Globus pallidus (tissue), 1 donor: ENCODE measurements at regions not wholly inside any gene's neighbourhood (a gene's known extent, or its start where the extent isn't known, plus 50 kb on each side); places are given as distances from the start of the nearest gene placed in this dataset.
"Not testable (repeated sequence)": the region's sequence is repeated elsewhere in the genome, so short reads cannot be mapped to it uniquely, and the experiment has no call there.

Experiments used
- DNase-seq: peaks from one replicate; pipeline ENCODE4 v3.0.0-alpha.2; 2015; ENCODE audit warnings: low spot score

DNA sequence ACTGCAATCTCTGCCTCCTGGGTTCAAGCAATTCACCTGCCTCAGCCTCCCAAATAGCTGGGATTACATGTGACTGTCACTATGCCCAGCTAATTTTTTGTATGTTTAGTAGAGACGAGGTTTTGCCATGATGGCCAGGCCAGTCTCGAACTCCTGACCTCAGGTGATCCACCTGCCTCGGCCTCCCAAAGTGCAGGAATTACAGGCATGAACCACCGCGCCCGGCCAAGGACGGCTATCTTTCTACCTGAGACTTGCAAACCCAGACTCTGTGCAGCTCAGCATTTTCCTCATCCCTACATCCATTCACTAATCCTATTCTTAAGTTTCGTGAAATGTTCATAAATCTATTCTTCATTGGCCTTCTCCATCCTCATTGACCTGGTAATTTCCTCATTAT lies 330.0 kb downstream of the ANTXR2 start:
- DNase-seq, result no peak

- no peak for DNase-seq
Observed at GRCh38 chr4:79739912-79740311, 331.9 kb upstream of the GK2 start.

DNA sequence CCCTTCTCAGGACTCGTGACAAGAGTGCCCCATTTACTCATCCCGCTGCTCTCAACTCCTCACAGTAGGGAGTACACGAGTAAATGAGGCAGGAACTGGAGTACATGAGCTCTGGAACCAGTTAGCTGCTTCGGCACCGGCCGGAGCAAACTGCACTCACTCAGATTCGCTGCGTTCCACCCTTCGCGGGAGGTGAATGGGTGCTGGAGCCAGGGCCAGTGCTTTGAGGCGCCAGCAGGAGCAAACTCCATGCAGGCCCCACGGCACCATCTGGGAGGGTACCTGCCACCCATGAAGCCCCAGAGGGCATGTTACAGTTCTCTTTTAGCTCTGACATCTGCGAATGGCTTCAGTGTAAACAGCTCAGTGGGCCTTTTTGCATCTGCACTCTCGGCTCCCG lies 315.5 kb upstream of the GK2 start:
- DNase-seq, result no peak

- no peak for DNase-seq
Observed at GRCh38 chr4:79700356-79700755, 292.3 kb upstream of the GK2 start.

- no peak for DNase-seq
Observed at GRCh38 chr4:79697444-79697843, 289.4 kb upstream of the GK2 start.

DNA sequence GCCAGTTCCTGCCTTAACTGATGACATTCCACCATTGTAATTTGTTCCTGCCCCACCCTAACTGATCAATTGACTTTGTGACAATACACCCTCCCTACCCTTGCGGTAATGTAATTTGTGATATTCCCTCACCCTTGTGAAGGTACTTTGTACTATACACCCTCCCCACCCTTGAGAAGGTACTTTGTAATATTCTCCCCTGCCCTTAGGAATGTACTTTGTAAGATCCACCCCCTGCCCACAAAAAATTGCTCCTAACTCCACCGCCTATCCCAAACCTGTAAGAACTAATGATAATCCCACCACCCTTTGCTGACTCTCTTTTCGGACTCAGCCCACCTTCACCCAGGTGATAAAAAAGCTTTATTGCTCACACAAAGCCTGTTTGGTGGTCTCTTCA lies 288.5 kb upstream of the GK2 start:
- not testable (repeated sequence) for DNase-seq

DNA sequence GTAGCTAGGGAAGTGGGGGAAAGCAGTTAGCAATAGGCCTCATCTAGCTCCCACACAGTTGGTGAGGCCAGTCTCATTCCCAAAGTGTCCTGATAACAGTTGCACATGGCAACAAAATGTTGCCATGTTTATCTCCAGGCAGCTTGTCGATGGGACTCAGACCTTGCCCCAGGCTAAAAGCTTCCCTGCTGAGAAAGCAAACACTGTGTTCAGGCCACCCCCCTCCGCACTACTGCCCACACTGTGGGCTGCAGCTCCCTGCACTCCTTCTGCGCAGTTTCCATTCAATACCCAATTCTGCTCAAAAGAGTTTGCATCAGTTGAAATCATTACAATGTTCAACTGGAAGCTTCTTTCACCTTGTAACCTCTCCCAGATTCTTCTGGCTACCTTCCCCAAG lies 287.8 kb upstream of the GK2 start:
- DNase-seq, result no peak

GRCh38 chr4:79689740-79690139 lies 281.7 kb upstream of the GK2 start:
- DNase-seq, result no peak

GRCh38 chr4:79688691-79689090 lies 280.7 kb upstream of the GK2 start:
- DNase-seq, result no peak

GRCh38 chr4:79687006-79687405 lies 279.0 kb upstream of the GK2 start:
- peak; percentile 5 for DNase-seq

GRCh38 chr4:79685542-79685941 lies 277.5 kb upstream of the GK2 start:
- DNase-seq, result no peak

DNA sequence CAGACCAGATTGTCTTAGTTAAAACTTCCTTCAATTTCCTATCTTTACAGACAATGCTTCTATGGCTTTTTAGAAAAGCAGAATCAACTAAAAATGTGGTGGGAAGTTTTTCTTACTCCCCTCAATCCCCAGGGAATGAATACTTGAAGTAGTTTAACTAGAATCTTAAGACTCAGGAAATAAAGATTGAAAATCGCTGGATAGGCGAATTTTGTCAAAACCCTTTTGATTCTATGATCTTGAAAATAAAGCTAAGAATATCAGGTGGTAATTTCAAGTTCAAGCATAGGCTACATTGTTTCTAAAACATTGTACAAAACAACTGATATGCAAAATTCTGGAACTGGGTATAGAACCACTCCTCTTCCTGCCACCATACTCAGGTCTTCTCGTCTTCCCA lies 276.5 kb upstream of the GK2 start:
- DNase-seq, result no peak

DNA sequence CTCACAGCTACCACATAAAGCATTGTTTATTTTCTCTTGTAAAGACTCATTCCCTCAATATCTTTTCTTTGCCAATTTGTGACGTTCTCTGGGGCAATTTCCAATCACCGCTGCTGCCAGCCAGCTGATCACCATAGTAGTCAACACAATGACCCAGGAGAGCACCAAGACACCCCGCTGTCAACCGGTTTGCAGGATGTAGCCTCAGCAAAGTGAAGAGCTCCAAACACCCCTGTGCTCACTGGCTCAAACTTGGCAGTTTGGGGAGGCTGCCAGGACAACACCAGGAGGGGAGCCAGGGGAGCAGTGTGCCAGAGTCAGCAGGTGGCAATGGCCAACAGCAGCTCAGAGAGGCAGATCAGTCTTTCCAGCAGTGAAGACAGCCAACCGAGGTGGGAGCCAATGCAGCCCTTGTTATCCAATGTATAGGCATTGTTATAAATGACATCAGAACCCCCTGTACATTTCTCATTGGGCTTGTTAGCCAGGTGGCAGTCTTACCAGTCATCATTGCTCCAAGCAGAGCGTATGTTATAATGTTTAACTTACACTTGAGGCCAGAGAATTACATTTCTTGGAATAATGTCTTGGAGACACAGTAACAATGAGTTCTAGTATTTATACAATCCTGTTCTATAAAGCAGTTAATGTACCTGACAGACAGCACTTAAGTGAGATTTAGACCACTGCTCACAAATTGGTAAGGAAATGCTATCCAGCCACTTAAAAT lies 274.9 kb upstream of the GK2 start:
- peak; percentile 39 for DNase-seq

DNA sequence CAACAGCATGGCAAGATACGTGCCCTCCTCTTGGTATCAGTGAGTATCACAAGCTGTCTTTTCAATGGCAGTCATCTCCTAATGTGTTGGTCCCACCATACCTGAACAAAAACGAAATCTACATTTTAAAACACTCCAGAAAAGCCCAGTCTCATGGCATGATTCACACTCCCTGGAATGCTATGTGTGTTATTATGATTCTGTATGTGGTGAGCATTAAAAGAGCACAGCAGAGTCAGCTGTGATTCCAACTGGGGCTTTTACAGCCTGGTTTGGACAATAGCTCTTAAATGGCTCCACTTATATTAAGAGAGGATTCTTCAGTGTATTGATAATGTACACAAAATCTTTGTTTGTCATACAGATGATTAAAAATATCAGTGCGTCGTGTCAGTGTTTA lies 274.1 kb upstream of the GK2 start:
- DNase-seq, result no peak

DNA sequence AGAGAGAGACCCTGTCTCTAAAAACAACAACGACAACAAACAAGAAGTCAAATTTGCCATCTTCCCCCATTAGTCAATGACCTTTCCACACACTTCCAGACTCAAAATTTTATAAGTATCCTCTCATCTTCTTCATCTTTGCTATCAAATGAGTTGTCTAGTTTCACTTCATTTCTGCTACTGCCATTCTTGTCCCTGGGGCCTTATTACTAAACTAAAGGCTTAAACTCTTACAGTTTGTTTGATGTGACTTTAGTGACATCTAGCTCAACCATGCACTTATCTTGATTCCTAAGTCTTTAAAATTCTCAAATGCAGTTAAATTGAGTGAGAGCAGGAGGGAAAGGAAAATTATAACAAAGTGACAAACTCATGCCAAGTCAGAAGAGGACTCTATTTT lies 271.8 kb upstream of the GK2 start:
- DNase-seq, result no peak

DNA sequence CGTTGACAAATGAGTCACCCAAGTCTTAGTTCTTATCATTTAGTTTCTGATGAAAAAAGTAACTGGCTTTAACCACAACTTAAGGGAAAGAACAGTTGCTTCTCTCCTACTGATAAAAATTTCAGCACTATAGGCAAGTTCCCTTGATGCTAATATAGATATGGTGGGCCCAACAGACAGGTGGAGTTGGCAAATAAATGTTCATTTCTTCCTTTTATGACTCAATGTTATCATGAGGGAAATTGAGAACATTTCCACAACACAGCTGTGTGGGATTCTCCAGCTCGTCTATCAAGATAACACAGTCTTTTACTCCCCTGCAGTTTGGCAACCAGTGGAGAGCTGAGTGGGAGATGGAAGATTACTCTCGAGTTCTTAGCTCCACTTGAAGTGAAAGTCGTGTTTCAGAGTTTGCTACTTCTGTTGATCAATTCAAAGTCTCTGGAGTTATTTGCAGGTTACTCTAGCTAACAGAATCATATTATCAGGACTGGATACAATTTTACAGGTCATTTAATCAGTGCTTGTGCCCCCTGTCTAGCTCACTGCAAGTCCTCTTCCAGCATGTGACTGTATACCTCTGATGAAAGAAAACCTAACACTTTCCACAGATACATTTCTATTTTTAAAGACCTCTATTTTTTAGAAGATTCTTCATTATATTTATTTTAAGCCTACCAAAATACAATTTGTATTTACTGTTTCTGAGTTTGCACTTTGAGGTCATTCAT lies 270.6 kb upstream of the GK2 start:
- DNase-seq, result no peak

- DNase-seq, result no peak
Observed at GRCh38 chr4:79676705-79677104, 268.7 kb upstream of the GK2 start.

DNA sequence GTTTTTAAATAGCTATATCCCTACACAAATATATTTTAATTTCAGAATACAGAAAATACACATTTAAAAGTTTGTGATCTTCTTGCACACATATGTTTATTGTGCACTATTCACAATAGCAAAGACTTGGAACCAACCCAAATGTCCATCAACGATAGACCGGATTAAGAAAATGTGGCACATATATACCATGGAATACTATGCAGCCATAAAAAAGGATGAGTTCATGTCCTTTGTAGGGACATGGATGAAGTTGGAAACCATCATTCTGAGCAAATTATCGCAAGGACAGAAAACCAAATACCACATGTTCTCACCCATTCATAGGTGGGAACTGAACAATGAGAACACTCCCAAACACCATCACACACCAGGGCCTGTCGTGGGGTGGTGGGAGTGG lies 266.9 kb upstream of the GK2 start:
- DNase-seq, result not testable (repeated sequence)

DNA sequence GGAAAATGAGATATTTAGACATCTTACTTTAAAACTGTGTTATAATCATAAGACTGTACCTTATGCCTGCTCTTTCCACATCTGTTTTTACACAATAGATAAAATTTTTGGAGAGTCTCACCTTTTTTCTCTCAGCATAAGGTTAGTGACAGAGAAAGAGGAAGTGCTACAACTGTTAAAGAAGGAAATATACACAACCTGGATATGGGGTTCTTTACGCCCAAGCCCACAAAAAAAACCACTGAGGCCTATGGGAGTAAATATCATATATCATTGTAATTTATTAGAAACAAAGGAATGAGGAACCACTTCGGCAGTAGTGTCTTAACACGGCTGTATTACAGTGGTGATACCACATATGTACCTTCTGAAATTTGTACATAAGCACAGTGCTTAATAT lies 265.9 kb upstream of the GK2 start:
- DNase-seq, result no peak

- no peak for DNase-seq
Observed at GRCh38 chr4:79673377-79673776, 265.3 kb upstream of the GK2 start.

DNA sequence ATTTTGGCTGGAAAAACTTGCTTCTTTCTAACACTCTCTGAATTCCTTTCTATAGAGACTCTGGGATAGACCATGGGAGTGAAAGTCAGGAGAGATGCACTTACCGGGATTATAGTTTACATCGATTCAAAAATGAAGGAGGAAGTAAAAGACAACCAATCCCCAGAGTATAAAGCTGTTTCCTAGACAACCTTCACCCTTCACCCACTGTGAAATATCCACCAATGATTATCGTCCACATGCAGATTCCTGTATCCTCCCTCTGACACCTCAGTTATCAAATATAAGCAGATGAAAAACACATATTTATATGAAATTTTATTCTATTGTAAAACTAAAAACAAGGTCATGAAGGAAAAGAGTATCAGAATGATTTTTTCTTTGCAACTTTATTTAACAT lies 258.8 kb upstream of the GK2 start:
- no peak for DNase-seq

DNA sequence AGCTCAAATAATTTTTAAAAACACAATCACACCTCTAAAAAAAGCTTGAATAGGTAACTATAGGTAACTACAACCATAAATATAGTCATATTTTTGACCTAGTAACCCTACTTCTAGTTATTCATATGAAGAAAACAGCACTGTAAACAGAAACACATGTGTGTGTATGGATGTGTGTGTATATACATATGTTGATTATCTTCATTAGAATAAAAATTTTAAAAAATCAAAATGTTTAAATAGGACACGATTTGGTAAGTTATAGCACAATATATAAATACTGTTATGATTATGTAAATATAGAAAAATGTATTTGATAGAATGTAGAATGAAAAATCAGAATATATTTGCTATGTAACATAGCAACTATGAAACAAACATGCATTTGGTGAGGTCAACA lies 258.1 kb upstream of the GK2 start:
- no peak for DNase-seq

GRCh38 chr4:79663865-79664264 lies 255.8 kb upstream of the GK2 start:
- no peak for DNase-seq

DNA sequence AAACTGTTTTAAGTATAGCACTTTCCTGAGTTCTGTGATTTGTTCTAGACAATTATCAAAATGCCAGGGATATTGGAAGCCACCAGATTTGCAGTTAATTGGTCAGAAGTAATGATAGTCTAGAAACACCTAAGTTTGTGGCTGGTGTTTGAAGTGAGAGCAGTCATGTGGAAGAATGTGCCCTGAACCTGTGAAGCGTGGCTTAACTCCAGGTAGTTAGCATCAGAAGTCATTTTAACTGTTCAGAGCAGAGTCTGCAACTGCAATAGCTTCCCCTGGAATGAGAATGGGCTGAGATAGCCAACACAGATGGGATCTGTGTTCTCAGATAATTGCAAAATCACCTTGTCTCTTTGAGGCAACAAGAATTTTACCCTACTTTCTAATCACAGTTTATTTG lies 255.1 kb upstream of the GK2 start:
- DNase-seq, result no peak
